Activated T-cell treated with anti-CD3 and anti-CD28 coated beads, Interleukin-2, amount 50 U/mL, for 72 hours (primary cell): ENCODE measurements at regions not wholly inside any gene's neighbourhood (a gene's known extent, or its start where the extent isn't known, plus 50 kb on each side); places are given as distances from the start of the nearest gene placed in this dataset.

Source experiments
- ATAC-seq, 2 donors: fragments of 150-1000 bp; cut with Tn5 transposase; replicated peaks in 1 of 2; 2 replicates each; pipeline ENCODE4 v1.10.0; 2021; ENCODE audit warnings: moderate library complexity in 2 of 2, mild to moderate bottlenecking in 1 of 2
- DNase-seq, 2 donors: peaks; one replicate each; pipeline ENCODE4 v3.0.0; 2021 to 2022; ENCODE audit warnings: mixed read lengths in 1 of 2
- H3K27ac Mint-ChIP-seq: one replicate; pipeline ENCODE4 v1.8.0; 2022; ENCODE audit warnings: mild to moderate bottlenecking, moderate library complexity, mixed read lengths
- H3K27me3 Mint-ChIP-seq: one replicate; pipeline ENCODE4 v1.8.0; 2022; ENCODE audit warnings: low read depth, mixed read lengths
- H3K36me3 Mint-ChIP-seq, 2 donors: one replicate each; pipeline ENCODE4 v1.8.0; 2022; ENCODE audit warnings: mixed read lengths in 2 of 2, mild to moderate bottlenecking in 1 of 2; ENCODE audit not compliant: insufficient read depth in 2 of 2
- H3K4me1 Mint-ChIP-seq: one replicate; pipeline ENCODE4 v1.8.0; 2022; ENCODE audit warnings: low read depth, mixed read lengths
- H3K4me3 Mint-ChIP-seq, 2 donors: one replicate each; pipeline ENCODE4 v1.8.0; 2022; ENCODE audit warnings: mild to moderate bottlenecking in 2 of 2, mixed read lengths in 2 of 2, moderate library complexity in 2 of 2
- H3K9me3 Mint-ChIP-seq, 2 donors: one replicate each; pipeline ENCODE4 v1.8.0; 2022; ENCODE audit warnings: mixed read lengths in 2 of 2

- H3K27me3 Mint-ChIP-seq = no peaks in the 10 kb centered on the region
- no peaks in the 10 kb centered on the region for H3K9me3 Mint-ChIP-seq
- no peaks in the 10 kb centered on the region for H3K36me3 Mint-ChIP-seq
- no peak overlapping the region for H3K4me3 Mint-ChIP-seq
- no peaks in the 10 kb centered on the region for H3K4me1 Mint-ChIP-seq
- DNase-seq (no peak), ATAC-seq (no peak)
- no peak overlapping the region for H3K27ac Mint-ChIP-seq
Measured at GRCh38 chr6:87995461-87995860, 52.2 kb upstream of the SPACA1 start.

DNA sequence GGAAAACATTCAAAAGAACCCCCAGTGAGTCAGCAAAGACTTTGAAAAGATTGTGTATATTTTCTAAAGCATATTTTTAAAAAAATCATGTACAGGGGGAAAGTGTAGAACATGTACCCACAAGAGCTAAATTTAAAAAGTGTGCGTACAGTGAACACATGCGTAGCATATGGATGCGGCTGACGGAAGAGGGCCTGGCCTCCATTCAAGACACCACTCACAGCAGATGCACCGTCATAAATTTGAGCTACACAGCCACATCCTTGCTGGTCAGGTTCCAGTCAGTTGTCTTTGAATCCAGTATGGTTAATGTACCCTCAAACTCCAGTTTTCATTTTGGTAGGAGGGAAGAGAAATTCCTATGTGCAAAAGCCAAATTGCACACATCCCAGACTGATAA lies 54.3 kb upstream of the SPACA1 start:
- DNase-seq (no peak), ATAC-seq (no peak)
- Mint-ChIP-seq H3K9me3 (no peaks in the 10 kb centered on the region), H3K4me3 (no peak overlapping the region), H3K27ac (no peak overlapping the region), H3K4me1 (no peaks in the 10 kb centered on the region), H3K36me3 (no peaks in the 10 kb centered on the region), H3K27me3 (no peaks in the 10 kb centered on the region)

GRCh38 chr6:87990871-87991270 lies 56.8 kb upstream of the SPACA1 start:
- no peaks in the 10 kb centered on the region for H3K27me3 Mint-ChIP-seq
- no peak overlapping the region for H3K4me3 Mint-ChIP-seq
- no peaks in the 10 kb centered on the region for H3K4me1 Mint-ChIP-seq
- H3K27ac Mint-ChIP-seq = no peak overlapping the region
- ATAC-seq (no peak), DNase-seq (no peak)
- no peaks in the 10 kb centered on the region for H3K36me3 Mint-ChIP-seq
- H3K9me3 Mint-ChIP-seq = no peaks in the 10 kb centered on the region

DNA sequence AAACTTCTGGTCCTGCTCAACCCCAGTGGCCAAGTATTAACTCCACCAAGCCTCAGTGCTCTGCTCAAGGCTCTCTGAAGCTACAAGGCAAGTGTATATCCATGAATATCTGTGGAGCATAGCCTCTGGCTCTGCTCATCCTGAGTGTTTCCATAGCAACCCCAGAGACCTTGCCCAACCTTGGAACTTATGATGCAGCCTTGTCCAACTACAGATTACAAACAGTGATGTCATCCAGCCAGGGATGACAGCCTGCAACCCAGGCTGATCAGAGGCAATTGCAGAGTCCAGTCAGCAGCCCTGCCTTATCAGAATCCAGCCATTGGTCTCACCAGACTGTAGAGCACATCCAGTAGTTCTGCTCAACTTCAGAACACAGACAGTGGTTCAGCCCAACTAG lies 65.5 kb upstream of the SPACA1 start:
- no peak overlapping the region for H3K27ac Mint-ChIP-seq
- H3K4me3 Mint-ChIP-seq = no peak overlapping the region
- peaks cover 0 to 2% of the 10 kb centered on the region in 2 donors for H3K9me3 Mint-ChIP-seq
- H3K36me3 Mint-ChIP-seq = no peaks in the 10 kb centered on the region
- peaks cover 20% of the 10 kb centered on the region for H3K27me3 Mint-ChIP-seq
- no peaks in the 10 kb centered on the region for H3K4me1 Mint-ChIP-seq
- ATAC-seq (no peak), DNase-seq (no peak)

GRCh38 chr6:87979737-87980136 lies 67.9 kb upstream of the SPACA1 start:
- no peaks in the 10 kb centered on the region for H3K4me1 Mint-ChIP-seq
- peaks cover 27% of the 10 kb centered on the region for H3K27me3 Mint-ChIP-seq
- peaks cover 0 to 2% of the 10 kb centered on the region in 2 donors for H3K9me3 Mint-ChIP-seq
- no peak overlapping the region for H3K4me3 Mint-ChIP-seq
- H3K36me3 Mint-ChIP-seq = no peaks in the 10 kb centered on the region
- ATAC-seq = no peak
- no peak for DNase-seq
- H3K27ac Mint-ChIP-seq = no peak overlapping the region

DNA sequence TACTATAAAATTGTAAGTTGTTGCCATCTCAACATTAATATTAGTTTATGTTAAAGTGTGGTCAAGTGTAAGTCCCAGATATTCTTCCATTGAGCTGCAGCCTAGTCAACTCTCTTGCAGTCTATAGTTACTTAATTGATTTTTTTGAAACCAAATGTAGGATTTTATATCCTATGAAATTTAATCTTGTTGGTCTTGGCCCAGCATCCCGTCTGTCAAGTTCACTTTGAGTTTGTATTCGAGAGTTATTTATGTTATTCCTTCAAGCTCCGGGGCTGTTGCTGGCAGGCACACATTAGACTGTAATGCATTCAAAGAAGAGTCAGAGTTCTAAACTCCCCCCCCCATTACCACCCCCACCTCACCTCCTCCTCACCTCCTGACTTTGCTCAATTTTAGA lies 71.0 kb upstream of the SPACA1 start:
- Mint-ChIP-seq H3K27me3 (peaks cover 34% of the 10 kb centered on the region), H3K4me1 (no peaks in the 10 kb centered on the region), H3K4me3 (no peak overlapping the region)

DNA sequence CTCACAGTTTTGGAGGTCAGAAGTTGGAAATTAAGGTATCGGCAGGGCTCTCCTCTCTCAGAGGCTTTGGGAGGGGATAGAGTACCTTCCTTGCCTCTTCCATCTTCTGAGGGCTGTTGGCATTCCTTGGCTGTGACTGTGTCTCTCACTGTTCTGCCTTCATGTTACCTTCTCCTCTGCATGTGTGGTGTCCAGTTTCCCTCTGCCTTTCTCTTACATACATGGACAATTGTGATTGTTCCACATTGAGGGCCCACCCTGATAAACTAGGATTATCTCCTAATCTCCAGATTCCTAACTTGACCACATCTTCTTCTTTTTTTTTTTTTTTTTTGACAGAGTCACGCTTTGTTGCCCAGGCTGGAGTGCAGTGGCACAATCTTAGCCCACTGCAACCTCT lies 72.1 kb upstream of the SPACA1 start:
- Mint-ChIP-seq H3K4me3 (no peak overlapping the region), H3K9me3 (no peaks in the 10 kb centered on the region), H3K27ac (no peak overlapping the region), H3K4me1 (no peaks in the 10 kb centered on the region), H3K27me3 (peaks cover 34% of the 10 kb centered on the region), H3K36me3 (no peaks in the 10 kb centered on the region)
- DNase-seq = no peak
- no peak for ATAC-seq

More for the DNA sequence above, 71.0 kb upstream of the SPACA1 start:
- no peak overlapping the region for H3K27ac Mint-ChIP-seq
- ATAC-seq (no peak), DNase-seq (no peak)
- H3K9me3 Mint-ChIP-seq = no peaks in the 10 kb centered on the region
- H3K36me3 Mint-ChIP-seq = no peaks in the 10 kb centered on the region

DNA sequence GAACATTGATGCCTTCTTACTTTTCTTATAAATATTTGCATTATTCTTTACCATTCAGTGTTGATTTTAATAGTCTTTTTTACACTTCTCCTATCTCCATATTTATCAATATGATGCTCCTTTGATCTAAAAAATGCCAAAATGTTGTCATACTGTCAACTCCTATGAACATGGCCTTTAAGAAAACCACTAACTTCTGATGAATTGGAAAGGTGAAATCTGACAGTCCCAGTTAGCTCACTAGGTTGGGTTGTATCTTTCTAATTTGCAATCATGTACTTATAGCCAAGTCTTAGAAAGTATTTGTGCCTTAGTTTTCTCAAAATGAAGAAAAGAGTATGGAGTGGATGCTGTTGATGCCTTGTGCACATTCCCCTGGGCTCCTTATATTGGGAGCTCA lies 75.4 kb upstream of the SPACA1 start:
- DNase-seq = no peak
- Mint-ChIP-seq H3K27me3 (peaks cover 15% of the 10 kb centered on the region), H3K9me3 (no peaks in the 10 kb centered on the region), H3K27ac (no peak overlapping the region), H3K4me1 (no peaks in the 10 kb centered on the region), H3K36me3 (no peaks in the 10 kb centered on the region), H3K4me3 (no peak overlapping the region)
- ATAC-seq = no peak

DNA sequence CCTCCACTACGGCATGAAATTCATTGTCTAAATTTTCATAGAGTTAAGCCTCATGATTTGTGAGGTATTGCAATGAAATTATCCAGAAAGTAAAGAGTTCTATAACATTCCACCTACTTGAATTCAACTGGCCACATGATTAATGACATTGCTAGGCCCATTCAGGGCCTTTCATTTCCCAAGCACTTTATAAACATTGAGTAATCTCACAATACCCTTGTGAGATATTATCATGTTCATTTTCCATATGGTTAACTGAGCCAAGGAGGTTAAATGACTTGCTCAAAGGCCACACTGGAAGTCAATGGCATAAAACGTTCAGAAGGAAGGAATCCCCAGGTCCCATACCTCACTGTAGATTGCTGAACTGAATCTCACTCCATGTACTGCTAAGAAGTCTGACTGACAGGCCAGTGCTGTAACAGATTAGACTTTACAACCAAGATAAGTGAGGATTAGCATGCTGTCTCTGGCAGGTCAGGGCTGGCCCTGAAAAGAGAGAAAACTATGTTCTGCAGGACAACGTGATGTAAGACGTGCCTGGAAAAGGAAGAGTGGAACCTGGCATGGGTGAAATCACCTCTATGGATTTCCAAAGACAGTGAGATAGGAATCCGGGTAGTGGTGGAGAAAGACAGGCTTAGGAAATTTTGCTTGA lies 75.9 kb upstream of the SPACA1 start:
- Mint-ChIP-seq H3K4me1 (no peaks in the 10 kb centered on the region), H3K36me3 (no peaks in the 10 kb centered on the region), H3K27me3 (peaks cover 14% of the 10 kb centered on the region), H3K4me3 (no peak overlapping the region), H3K27ac (no peak overlapping the region), H3K9me3 (no peaks in the 10 kb centered on the region)
- no peak for ATAC-seq
- no peak for DNase-seq

DNA sequence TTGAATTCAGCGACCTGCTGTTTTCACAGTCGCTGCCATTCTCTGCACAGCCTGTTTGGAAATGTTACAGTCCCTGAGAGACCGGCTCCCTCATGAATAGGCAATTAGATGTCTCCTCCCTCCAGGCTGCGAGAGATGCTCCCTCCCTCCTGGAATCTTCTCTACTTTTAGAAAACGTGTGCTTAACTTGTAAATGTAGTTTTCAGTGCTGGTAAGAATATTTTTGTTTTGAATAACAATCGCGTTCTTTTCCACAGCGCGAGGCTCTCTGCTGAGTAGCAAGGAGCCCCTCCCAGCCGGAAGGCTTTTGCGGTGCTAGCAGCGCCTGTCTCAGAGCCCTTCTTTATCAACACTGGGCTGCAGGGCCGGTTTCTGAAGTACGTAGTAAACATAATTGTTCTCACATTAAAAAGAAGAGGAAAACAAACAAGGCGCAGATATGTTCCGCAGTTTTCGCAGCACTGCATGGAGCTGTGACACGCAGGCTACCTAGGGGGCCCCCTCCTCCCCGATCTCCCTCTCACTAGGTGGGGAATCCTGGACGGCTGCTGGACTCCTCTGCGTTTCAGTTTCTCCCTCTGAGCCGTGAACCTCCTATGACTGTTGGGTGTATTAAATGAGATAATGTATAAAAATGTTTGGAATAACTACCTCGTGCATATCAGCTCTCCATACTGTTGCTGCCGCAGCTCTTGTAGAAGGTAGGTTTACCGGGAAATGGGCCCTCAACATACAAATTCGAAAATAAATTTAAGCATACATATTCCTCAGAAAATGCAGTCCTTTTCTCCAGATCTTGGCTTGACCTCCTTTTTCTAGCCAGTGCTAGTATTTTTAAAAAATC lies 79.0 kb upstream of the SPACA1 start:
- no peak overlapping the region for H3K27ac Mint-ChIP-seq

DNA sequence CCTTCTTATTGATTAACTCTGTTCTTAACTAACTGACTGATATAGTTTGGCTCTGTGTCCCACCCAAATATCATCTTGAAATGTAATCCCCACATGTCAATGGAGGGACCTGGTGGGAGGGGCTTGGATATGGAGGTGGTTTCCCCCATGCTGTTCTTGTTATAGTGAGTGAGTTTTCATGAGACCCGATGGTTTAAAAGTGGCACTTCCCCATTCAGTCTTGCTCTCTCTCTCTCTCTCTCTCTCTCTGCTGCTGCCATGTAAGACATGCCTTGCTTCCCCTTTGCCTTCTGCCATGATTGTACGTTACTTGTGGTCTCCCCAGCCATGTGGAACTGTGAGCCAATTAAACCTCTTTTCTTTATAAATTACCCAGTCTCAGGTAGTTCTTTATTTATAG lies 81.8 kb upstream of the SPACA1 start:
- no peak for ATAC-seq
- H3K36me3 Mint-ChIP-seq = no peaks in the 10 kb centered on the region
- H3K27ac Mint-ChIP-seq = no peak overlapping the region
- H3K9me3 Mint-ChIP-seq = peaks cover 0 to 2% of the 10 kb centered on the region in 2 donors
- DNase-seq = no peak
- no peaks in the 10 kb centered on the region for H3K4me1 Mint-ChIP-seq
- no peaks in the 10 kb centered on the region for H3K27me3 Mint-ChIP-seq
- no peak overlapping the region for H3K4me3 Mint-ChIP-seq

More for the DNA sequence above, 79.0 kb upstream of the SPACA1 start:
- peak in 1 of 2 donors; percentile 1 for DNase-seq
- Mint-ChIP-seq H3K4me3 (no peak overlapping the region), H3K27me3 (peaks cover 5% of the 10 kb centered on the region), H3K36me3 (no peaks in the 10 kb centered on the region), H3K4me1 (no peaks in the 10 kb centered on the region), H3K9me3 (peaks cover 0 to 2% of the 10 kb centered on the region in 2 donors)
- ATAC-seq = peak; percentile 50 to 54

- Mint-ChIP-seq H3K27me3 (peaks cover 7% of the 10 kb centered on the region), H3K4me1 (no peaks in the 10 kb centered on the region), H3K36me3 (peaks cover 0 to 2% of the 10 kb centered on the region in 2 donors), H3K4me3 (no peak overlapping the region), H3K9me3 (peaks cover 0 to 3% of the 10 kb centered on the region in 2 donors), H3K27ac (no peak overlapping the region)
- ATAC-seq (no peak), DNase-seq (no peak)
Measured at GRCh38 chr6:87959083-87959482, 88.6 kb upstream of the SPACA1 start.

DNA sequence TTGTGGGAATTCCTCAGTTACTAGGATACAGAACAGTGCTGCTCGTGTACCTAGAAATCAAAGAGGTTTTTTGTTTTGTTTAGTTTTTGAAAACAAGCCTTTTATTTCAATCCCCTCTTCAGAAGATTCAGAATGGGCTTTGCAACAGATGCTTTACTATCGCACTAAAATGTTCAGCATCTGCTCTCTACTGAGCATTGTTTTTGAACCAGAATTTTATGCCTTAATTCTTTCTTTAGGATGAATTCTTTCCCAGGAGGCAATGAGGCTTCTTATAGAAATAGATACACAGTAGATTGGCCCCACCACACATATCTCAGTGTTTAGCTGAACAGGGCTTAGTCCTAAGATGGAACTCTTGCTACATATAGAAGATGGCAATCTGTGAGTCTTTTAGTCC lies 95.9 kb upstream of the SPACA1 start:
- ATAC-seq (no peak), DNase-seq (no peak)
- no peak overlapping the region for H3K27ac Mint-ChIP-seq
- H3K36me3 Mint-ChIP-seq = no peaks in the 10 kb centered on the region
- H3K27me3 Mint-ChIP-seq = no peaks in the 10 kb centered on the region
- H3K9me3 Mint-ChIP-seq = peaks cover 0 to 1% of the 10 kb centered on the region in 2 donors
- no peak overlapping the region for H3K4me3 Mint-ChIP-seq
- H3K4me1 Mint-ChIP-seq = no peaks in the 10 kb centered on the region
